MCF 10A (cell line): ENCODE measurements at regions not wholly inside any gene's neighbourhood (a gene's known extent, or its start where the extent isn't known, plus 50 kb on each side); places are given as distances from the start of the nearest gene placed in this dataset.

Experiments used
- BruUV-seq: library from RNA; stranded (reverse); fragments of 400-500 nt; replicated peaks from 2 replicates; lab custom pipeline; 2021; lab: Mats Ljungman, UMichigan
- CTCF ChIA-PET: fragments of 300-600 bp; sonication (Branson Sonifier 250); formaldehyde crosslinking; extraction: SDS; loops from one replicate; lab custom pipeline; 2021; ENCODE audit warnings: antibody characterized with exemption, inconsistent platforms; lab: Yijun Ruan, JAX
- POLR2A ChIA-PET: fragments of 300-600, 350-650 bp; sonication (Branson Sonifier 250); formaldehyde crosslinking; extraction: SDS; loops from one replicate; lab custom pipeline; 2020; ENCODE audit warnings: antibody characterized with exemption, inconsistent platforms; lab: Yijun Ruan, JAX
- DNase-seq: peaks from one replicate; pipeline ENCODE4 v3.0.0-alpha.2; 2018; ENCODE audit not compliant: unreplicated experiment
- H3K27ac Mint-ChIP-seq: one replicate; pipeline ENCODE4 v1.8.0; 2022; ENCODE audit warnings: mild to moderate bottlenecking, low read depth, mixed read lengths; ENCODE audit not compliant: unreplicated experiment
- H3K27me3 Mint-ChIP-seq: one replicate; pipeline ENCODE4 v1.8.0; 2022; ENCODE audit warnings: mixed read lengths; ENCODE audit not compliant: insufficient read depth, unreplicated experiment
- H3K36me3 Mint-ChIP-seq: one replicate; pipeline ENCODE4 v1.8.0; 2022; ENCODE audit warnings: mild to moderate bottlenecking, moderate library complexity, mixed read lengths; ENCODE audit not compliant: insufficient read depth, unreplicated experiment
- H3K4me1 Mint-ChIP-seq: one replicate; pipeline ENCODE4 v1.8.0; 2022; ENCODE audit warnings: mixed read lengths; ENCODE audit not compliant: insufficient read depth, unreplicated experiment
- H3K4me3 Mint-ChIP-seq: one replicate; pipeline ENCODE4 v1.8.0; 2022; ENCODE audit warnings: mild to moderate bottlenecking, moderate library complexity, mixed read lengths; ENCODE audit not compliant: unreplicated experiment
- H3K9me3 Mint-ChIP-seq: one replicate; pipeline ENCODE4 v1.8.0; 2022; ENCODE audit warnings: mixed read lengths; ENCODE audit not compliant: unreplicated experiment
- intact Hi-C: fragments of 100-400 bp; cut with micrococcal nuclease; formaldehyde crosslinking; loops from 2 replicates; pipeline ENCODE4 v1.14.1; 2022
- TF ChIP-seq, protein P1 (sequence below): fragments of 200-600 bp; IDR thresholded peaks from one replicate; pipeline ENCODE4 v1.8.0; 2022; ENCODE audit warnings: antibody characterized with exemption, mild to moderate bottlenecking; ENCODE audit not compliant: unreplicated experiment

DNA sequence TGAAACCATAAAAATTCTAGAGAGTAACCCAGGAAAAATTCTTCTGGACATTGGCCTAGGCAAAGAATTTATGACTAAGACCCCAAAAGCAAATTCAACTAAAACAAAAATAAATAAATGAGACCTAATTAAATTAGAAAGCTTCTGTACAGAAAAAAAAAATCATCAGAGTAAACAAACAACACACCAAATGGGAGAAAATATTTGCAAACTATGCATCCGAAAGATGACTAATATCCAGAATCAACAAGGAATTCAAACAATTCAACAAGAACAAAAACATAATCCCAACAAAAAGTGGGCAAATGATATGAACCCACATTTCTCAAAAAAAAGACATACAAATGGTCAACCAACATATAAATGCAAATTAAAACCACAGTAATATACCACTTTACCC, 242.6 kb upstream of the CDYL start:
- BruUV-seq, result no TSS peak
- POLR2A ChIA-PET, result interaction anchor here (0.6 kb wide), 2 partner anchors 54 to 147 kb away, joined by 3 read pairs; no protein-coding TSS in a partner anchor

DNA sequence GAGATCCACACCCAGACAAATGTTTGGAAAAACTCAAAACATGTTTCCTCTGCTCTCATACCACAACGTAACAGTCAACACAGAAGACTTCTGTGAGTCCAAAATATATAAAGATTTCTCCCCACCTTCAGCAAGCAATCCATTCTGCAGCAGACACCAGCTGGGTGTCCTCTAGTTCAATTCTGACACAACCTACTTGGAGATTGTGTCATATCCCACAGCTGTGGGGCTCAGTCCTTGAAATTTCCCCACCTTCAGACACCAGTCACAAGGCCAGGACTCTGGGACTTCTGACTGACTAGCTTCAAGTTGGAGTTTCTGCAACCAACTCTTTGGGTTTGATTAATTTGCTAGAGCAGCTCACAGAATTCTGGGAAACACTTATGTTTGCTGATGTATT, 244.8 kb upstream of the CDYL start:
- no peak for DNase-seq
- H3K27ac Mint-ChIP-seq, result no peak overlapping the region
- no peaks in the 10 kb centered on the region for H3K4me1 Mint-ChIP-seq
- TF ChIP-seq, protein P1, sequence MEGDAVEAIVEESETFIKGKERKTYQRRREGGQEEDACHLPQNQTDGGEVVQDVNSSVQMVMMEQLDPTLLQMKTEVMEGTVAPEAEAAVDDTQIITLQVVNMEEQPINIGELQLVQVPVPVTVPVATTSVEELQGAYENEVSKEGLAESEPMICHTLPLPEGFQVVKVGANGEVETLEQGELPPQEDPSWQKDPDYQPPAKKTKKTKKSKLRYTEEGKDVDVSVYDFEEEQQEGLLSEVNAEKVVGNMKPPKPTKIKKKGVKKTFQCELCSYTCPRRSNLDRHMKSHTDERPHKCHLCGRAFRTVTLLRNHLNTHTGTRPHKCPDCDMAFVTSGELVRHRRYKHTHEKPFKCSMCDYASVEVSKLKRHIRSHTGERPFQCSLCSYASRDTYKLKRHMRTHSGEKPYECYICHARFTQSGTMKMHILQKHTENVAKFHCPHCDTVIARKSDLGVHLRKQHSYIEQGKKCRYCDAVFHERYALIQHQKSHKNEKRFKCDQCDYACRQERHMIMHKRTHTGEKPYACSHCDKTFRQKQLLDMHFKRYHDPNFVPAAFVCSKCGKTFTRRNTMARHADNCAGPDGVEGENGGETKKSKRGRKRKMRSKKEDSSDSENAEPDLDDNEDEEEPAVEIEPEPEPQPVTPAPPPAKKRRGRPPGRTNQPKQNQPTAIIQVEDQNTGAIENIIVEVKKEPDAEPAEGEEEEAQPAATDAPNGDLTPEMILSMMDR, result no peak
- CTCF ChIA-PET, result interaction anchor here (0.7 kb wide), 1 partner anchor 23 kb away, joined by 3 read pairs; no protein-coding TSS in a partner anchor
- POLR2A ChIA-PET, result interaction anchor here (0.9 kb wide), 1 partner anchor 93 kb away, joined by 3 read pairs; no protein-coding TSS in a partner anchor
- no peaks in the 10 kb centered on the region for H3K36me3 Mint-ChIP-seq
- no peaks in the 10 kb centered on the region for H3K9me3 Mint-ChIP-seq
- H3K27me3 Mint-ChIP-seq, result no peaks in the 10 kb centered on the region
- BruUV-seq, result no TSS peak
- intact Hi-C loops, result no loop called here
- H3K4me3 Mint-ChIP-seq, result no peak overlapping the region

More for the DNA sequence above, 242.6 kb upstream of the CDYL start:
- H3K4me1 Mint-ChIP-seq, result no peaks in the 10 kb centered on the region
- TF ChIP-seq, protein P1, result no peak
- CTCF ChIA-PET, result no interaction called here
- intact Hi-C loops, result no loop called here
- H3K36me3 Mint-ChIP-seq, result no peaks in the 10 kb centered on the region
- no peaks in the 10 kb centered on the region for H3K27me3 Mint-ChIP-seq
- no peak overlapping the region for H3K4me3 Mint-ChIP-seq
- no peak overlapping the region for H3K27ac Mint-ChIP-seq
- H3K9me3 Mint-ChIP-seq, result no peaks in the 10 kb centered on the region
- no peak for DNase-seq

DNA sequence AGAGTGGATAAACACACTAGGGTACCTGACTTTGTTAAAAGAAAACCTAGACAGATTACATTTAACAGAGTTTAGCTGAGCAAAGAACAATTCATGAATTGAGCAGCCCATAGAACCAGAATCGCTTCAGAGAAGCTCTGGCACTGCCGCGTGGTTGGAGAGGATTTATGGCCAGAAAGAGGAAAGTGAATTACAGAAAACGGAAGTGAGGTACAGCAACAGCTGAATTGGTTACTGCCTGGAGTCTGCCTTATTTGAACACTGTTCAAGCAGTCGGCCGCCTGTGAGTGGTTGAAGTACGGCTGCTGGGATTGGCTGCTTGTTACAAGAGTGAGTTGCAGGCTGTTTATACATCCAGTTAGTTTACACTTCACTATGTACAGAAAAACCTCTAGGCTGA, 253.8 kb upstream of the CDYL start:
- no peaks in the 10 kb centered on the region for H3K9me3 Mint-ChIP-seq
- ChIA-PET POLR2A (no interaction called here), CTCF (no interaction called here)
- no peak overlapping the region for H3K4me3 Mint-ChIP-seq
- no peaks in the 10 kb centered on the region for H3K36me3 Mint-ChIP-seq
- no peaks in the 10 kb centered on the region for H3K27me3 Mint-ChIP-seq
- TF ChIP-seq, protein P1, result no peak
- no TSS peak for BruUV-seq
- DNase-seq, result no peak
- H3K27ac Mint-ChIP-seq, result no peak overlapping the region
- intact Hi-C loops, result no loop called here
- no peaks in the 10 kb centered on the region for H3K4me1 Mint-ChIP-seq

DNA sequence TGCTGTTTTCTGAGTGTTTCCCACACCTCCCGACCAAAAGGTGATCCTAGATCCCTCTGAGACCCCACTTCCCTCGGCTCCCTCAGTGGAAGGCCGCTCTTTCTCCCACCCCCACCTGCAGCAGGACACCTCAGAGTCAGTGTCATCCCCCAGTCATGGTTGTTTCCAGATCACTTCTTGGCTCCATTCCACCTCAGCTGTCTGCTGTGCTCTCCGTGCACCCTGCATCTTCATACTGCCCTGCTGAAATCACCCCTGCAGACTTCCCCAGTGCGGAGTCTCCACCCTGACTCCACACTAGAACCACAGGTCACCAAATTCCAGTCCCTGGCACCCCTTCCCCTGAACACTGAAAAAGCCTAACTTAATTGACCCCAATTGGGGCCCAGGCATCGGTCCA, 255.1 kb upstream of the CDYL start:
- no TSS peak for BruUV-seq
- no peak overlapping the region for H3K4me3 Mint-ChIP-seq
- CTCF ChIA-PET, result no interaction called here
- POLR2A ChIA-PET, result no interaction called here
- intact Hi-C loops, result no loop called here
- H3K4me1 Mint-ChIP-seq, result no peaks in the 10 kb centered on the region
- TF ChIP-seq, protein P1, result no peak
- H3K36me3 Mint-ChIP-seq, result no peaks in the 10 kb centered on the region
- no peaks in the 10 kb centered on the region for H3K27me3 Mint-ChIP-seq
- no peak for DNase-seq
- H3K27ac Mint-ChIP-seq, result no peak overlapping the region
- no peaks in the 10 kb centered on the region for H3K9me3 Mint-ChIP-seq
